IMR-90 (cell line): ENCODE measurements at regions not wholly inside any gene's neighbourhood (a gene's known extent, or its start where the extent isn't known, plus 50 kb on each side); places are given as distances from the start of the nearest gene placed in this dataset.

ENCODE experiments used
- ATAC-seq: fragments of 200-7000 bp; cut with Tn5 transposase; 2 replicates; pipeline ENCODE4 v1.9.1; 2020; ENCODE audit warnings: low read depth, mild to moderate bottlenecking, moderate library complexity
- BruUV-seq: library from RNA; stranded (reverse); fragments of 400-500 nt; replicated peaks from 2 replicates; lab custom pipeline; 2021; lab: Mats Ljungman, UMichigan
- CTCF ChIA-PET: fragments of 300-600 bp; formaldehyde crosslinking; extraction: SDS; loops from one replicate; lab custom pipeline; 2021; ENCODE audit warnings: antibody characterized with exemption; lab: Yijun Ruan, JAX
- POLR2A ChIA-PET: fragments of 300-600 bp; sonication (Branson Sonifier 250); formaldehyde crosslinking; loops from one replicate; lab custom pipeline; 2022; ENCODE audit warnings: antibody characterized with exemption; ENCODE audit not compliant: unreplicated experiment; lab: Charles Lee
- DNase-seq: peaks from one replicate; pipeline ENCODE4 v3.0.0; 2013
- H2AFZ ChIP-seq: replicated peaks from 2 replicates; pipeline ENCODE3; 2013; ENCODE audit warnings: low read length, mild to moderate bottlenecking; ENCODE audit not compliant: poor library complexity
- H2AK5ac ChIP-seq: 2 replicates; pipeline ENCODE4 v1.6.1; 2013; ENCODE audit warnings: low read depth, low read length, inconsistent platforms
- H2AK9ac ChIP-seq: replicated peaks from 2 replicates; pipeline ENCODE3; 2013; ENCODE audit warnings: mild to moderate bottlenecking, low read depth, low read length, moderate library complexity; ENCODE audit not compliant: poor library complexity
- H2BK120ac ChIP-seq: 2 replicates; pipeline ENCODE4 v1.6.1; 2013; ENCODE audit warnings: low read depth, low read length, inconsistent platforms
- H2BK15ac ChIP-seq: 3 replicates; pipeline ENCODE4 v1.6.1; 2013; ENCODE audit warnings: low read depth, low read length, inconsistent platforms
- H2BK20ac ChIP-seq: 2 replicates; pipeline ENCODE4 v1.6.1; 2013; ENCODE audit warnings: low read depth, mild to moderate bottlenecking, inconsistent platforms, low read length, moderate library complexity
- H2BK5ac ChIP-seq: 2 replicates; pipeline ENCODE4 v1.6.1; 2013; ENCODE audit warnings: mild to moderate bottlenecking, low read depth, low read length, inconsistent platforms; ENCODE audit not compliant: poor library complexity, severe bottlenecking
- H3K14ac ChIP-seq: replicated peaks from 2 replicates; pipeline ENCODE4 v1.6.1; 2013; ENCODE audit warnings: low read depth, low read length, inconsistent platforms
- H3K18ac ChIP-seq: 2 replicates; pipeline ENCODE4 v1.6.1; 2013; ENCODE audit warnings: low read depth, low read length, control low read depth
- H3K23ac ChIP-seq: 2 replicates; pipeline ENCODE4 v1.6.1; 2013; ENCODE audit warnings: low read depth, low read length, inconsistent platforms
- H3K27ac ChIP-seq: 2 replicates; pipeline ENCODE4 v1.5.1; 2013; ENCODE audit warnings: mild to moderate bottlenecking, control low read depth, low read length; ENCODE audit not compliant: insufficient read depth
- H3K27me3 ChIP-seq: 2 replicates; pipeline ENCODE4 v1.6.1; 2013; ENCODE audit warnings: low read length; ENCODE audit not compliant: control insufficient read depth, insufficient read depth
- H3K36me3 ChIP-seq: 2 replicates; pipeline ENCODE4 v1.6.1; 2013; ENCODE audit warnings: low read length, mixed read lengths; ENCODE audit not compliant: control insufficient read depth, insufficient read depth
- H3K4ac ChIP-seq: 2 replicates; pipeline ENCODE4 v1.6.1; 2013; ENCODE audit warnings: low read depth, low read length, inconsistent platforms
- H3K4me1 ChIP-seq: 2 replicates; pipeline ENCODE4 v1.6.1; 2013; ENCODE audit warnings: low read length, mixed read lengths; ENCODE audit not compliant: control insufficient read depth, insufficient read depth
- H3K4me2 ChIP-seq: 2 replicates; pipeline ENCODE4 v1.6.1; 2013; ENCODE audit warnings: low read depth, mild to moderate bottlenecking, control low read depth, low read length, moderate library complexity
- H3K4me3 ChIP-seq: 2 replicates; pipeline ENCODE4 v1.5.1; 2013; ENCODE audit warnings: low read depth, mild to moderate bottlenecking, control low read depth, low read length, moderate library complexity; ENCODE audit not compliant: insufficient read depth
- H3K56ac ChIP-seq: 2 replicates; pipeline ENCODE4 v1.6.1; 2013; ENCODE audit warnings: low read length, inconsistent platforms; ENCODE audit not compliant: insufficient read depth; ENCODE audit errors: extremely low read depth
- H3K79me1 ChIP-seq, 2 experiments: 2 replicates each; pipeline ENCODE4 v1.6.1; 2013; ENCODE audit warnings: low read length in 2 of 2, inconsistent platforms in 1 of 2, low read depth in 1 of 2
- H3K9ac ChIP-seq: 2 replicates; pipeline ENCODE4 v1.6.1; 2013; ENCODE audit warnings: low read depth, low read length, control low read depth
- H3K9me1 ChIP-seq: 2 replicates; pipeline ENCODE4 v1.6.1; 2013; ENCODE audit warnings: low read length, inconsistent platforms; ENCODE audit not compliant: insufficient read depth
- H3K9me3 ChIP-seq: 2 replicates; pipeline ENCODE4 v1.6.1; 2013; ENCODE audit warnings: low read length; ENCODE audit not compliant: control insufficient read depth, insufficient read depth
- H4K20me1 ChIP-seq: 2 replicates; pipeline ENCODE4 v1.6.1; 2013; ENCODE audit warnings: low read length, inconsistent platforms; ENCODE audit not compliant: insufficient read depth
- H4K5ac ChIP-seq: 2 replicates; pipeline ENCODE4 v1.6.1; 2013; ENCODE audit warnings: mild to moderate bottlenecking, low read depth, low read length, control low read depth
- H4K8ac ChIP-seq, 2 experiments: 2 replicates each; pipeline ENCODE4 v1.6.1; 2013; ENCODE audit warnings: low read depth in 2 of 2, low read length in 2 of 2, control low read depth in 1 of 2, inconsistent platforms in 1 of 2
- H4K91ac ChIP-seq: 2 replicates; pipeline ENCODE4 v1.6.1; 2013; ENCODE audit warnings: low read depth, low read length, inconsistent platforms; ENCODE audit not compliant: insufficient read depth
- BHLHE40 ChIP-seq: fragments of 150-350 bp; IDR thresholded peaks from 2 replicates; pipeline ENCODE4 v1.6.1; 2016; ENCODE audit warnings: mild to moderate bottlenecking, low read depth, low read length
- ELK1 ChIP-seq: fragments of 150-350 bp; IDR thresholded peaks from 2 replicates; pipeline ENCODE4 v1.6.1; 2016; ENCODE audit warnings: low read depth, mild to moderate bottlenecking, low read length, moderate library complexity, borderline replicate concordance
- MAZ ChIP-seq: IDR thresholded peaks from 2 replicates; pipeline ENCODE4 v1.6.1; 2012; ENCODE audit warnings: low read depth, mild to moderate bottlenecking, low read length, improper control_type of control experiment, moderate library complexity, borderline replicate concordance
- MXI1 ChIP-seq: IDR thresholded peaks from 2 replicates; pipeline ENCODE4 v1.6.1; 2012; ENCODE audit warnings: low read depth, mild to moderate bottlenecking, low read length, moderate library complexity, borderline replicate concordance
- RCOR1 ChIP-seq: IDR thresholded peaks from 2 replicates; pipeline ENCODE4 v1.6.1; 2012; ENCODE audit warnings: mild to moderate bottlenecking, low read length, improper control_type of control experiment; ENCODE audit not compliant: insufficient replicate concordance
- RFX5 ChIP-seq: IDR thresholded peaks from 2 replicates; pipeline ENCODE4 v1.8.0; 2012; ENCODE audit warnings: low read depth, mild to moderate bottlenecking, low read length, moderate library complexity
- SMC3 ChIP-seq: fragments of 150-350 bp; IDR thresholded peaks from 2 replicates; pipeline ENCODE4 v1.6.1; 2016; ENCODE audit warnings: low read depth, mild to moderate bottlenecking, antibody characterized with exemption, low read length, moderate library complexity
- WGBS, 2 experiments: methylation state at CpG; one replicate each; pipeline versions ENCODE4 v1.1.5 to v1.1.7; 2013; ENCODE audit warnings: missing lambda C conversion rate in 2 of 2; ENCODE audit not compliant: insufficient read length in 1 of 2; ENCODE audit errors: extremely low coverage in 2 of 2; 5-methylcytosine and 5-hydroxymethylcytosine counted together
- dilution Hi-C: fragments of 300-500 bp; cut with HindIII; formaldehyde crosslinking; loops from one replicate; pipeline ENCODE4 v1.14.3; 2018; ENCODE audit warnings: low sequenced_read_pairs; ENCODE audit not compliant: unreplicated experiment
- in situ Hi-C: fragments of 300-500 bp; cut with MboI; formaldehyde crosslinking; loops from 3 replicates; pipeline ENCODE4 v1.14.3; 2019; ENCODE audit warnings: low sequenced_read_pairs, inconsistent platforms, mixed read lengths
- intact Hi-C: fragments of 100-400 bp; cut with micrococcal nuclease; formaldehyde crosslinking; loops from 2 replicates; pipeline ENCODE4 v1.10.0; 2022

- Histone ChIP-seq H3K56ac (no peak overlapping the region), H2AFZ (no peak overlapping the region), H3K27ac (no peak overlapping the region), H3K79me1 (no peaks in the 10 kb centered on the region), H3K9me3 (peaks cover 4% of the 10 kb centered on the region; the same call in 1 of the 2 replicates), H2BK5ac (no peak overlapping the region), H4K8ac (no peak overlapping the region), H3K4ac (no peak overlapping the region), H2BK120ac (no peak overlapping the region), H3K4me2 (no peak overlapping the region), H2BK20ac (no peak overlapping the region), H3K4me1 (no peaks in the 10 kb centered on the region), H4K91ac (no peak overlapping the region), H2BK15ac (no peak overlapping the region), H3K27me3 (no peaks in the 10 kb centered on the region), H3K14ac (no peak overlapping the region), H2AK5ac (no peak overlapping the region), H3K23ac (no peak overlapping the region), H4K20me1 (no peaks in the 10 kb centered on the region), H3K18ac (no peak overlapping the region), H3K36me3 (no peaks in the 10 kb centered on the region), H4K5ac (no peak overlapping the region), H3K9me1 (no peaks in the 10 kb centered on the region), H2AK9ac (no peak overlapping the region), H3K9ac (no peak overlapping the region), H3K4me3 (no peak overlapping the region)
- ChIA-PET POLR2A (no interaction called here), CTCF (no interaction called here)
- DNase-seq (no peak), ATAC-seq (no peak)
- WGBS, 2 experiments = no CpG with 5 or more reads among the region's 4 CpGs
- TF ChIP-seq RCOR1 = no peak
- no peak for TF ChIP-seq MXI1
- TF ChIP-seq ELK1 = no peak
- no peak for TF ChIP-seq SMC3
- no peak for TF ChIP-seq MAZ
- TF ChIP-seq RFX5 = no peak
- TF ChIP-seq BHLHE40 = no peak
- in situ Hi-C loops (no loop called here), dilution Hi-C loops (no loop called here), intact Hi-C loops (no loop called here)
- BruUV-seq = no TSS peak
Measured at GRCh38 chr3:54065140-54065539, 57.2 kb upstream of the CACNA2D3 start.
